Upper lobe of left lung (tissue), 4 donors: ENCODE measurements at regions not wholly inside any gene's neighbourhood (a gene's known extent, or its start where the extent isn't known, plus 50 kb on each side); places are given as distances from the start of the nearest gene placed in this dataset.

Source experiments
- EP300 ChIP-seq, 4 donors: sonication (generic); formaldehyde crosslinking; IDR thresholded peaks; one replicate each; pipeline ENCODE4 v1.5.1; 2017; ENCODE audit warnings: antibody characterized with exemption in 4 of 4, control low read depth in 2 of 4
- POLR2AphosphoS5 ChIP-seq, 2 donors: sonication (generic); formaldehyde crosslinking; IDR thresholded peaks; one replicate each; pipeline ENCODE4 v1.5.1; 2017; ENCODE audit warnings: antibody characterized with exemption in 2 of 2

DNA sequence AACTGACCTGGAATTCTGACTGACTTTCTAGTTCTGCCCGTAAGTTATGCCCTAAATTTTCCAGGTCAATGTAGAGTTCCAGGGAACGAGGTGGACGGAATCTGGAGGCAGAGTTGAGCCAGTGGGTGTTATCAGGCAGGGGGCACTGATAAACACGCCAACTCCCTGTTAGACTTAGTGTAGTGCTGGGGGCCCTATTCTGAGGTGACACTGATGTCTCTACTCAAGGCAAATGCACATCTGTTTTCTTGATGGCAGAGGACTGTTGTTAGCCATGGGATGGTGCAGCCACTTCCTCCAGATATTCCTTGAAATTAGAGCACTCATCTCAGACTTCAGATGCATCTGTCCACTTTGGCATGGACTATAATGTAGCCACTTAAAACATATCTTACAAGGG lies 83.5 kb downstream of the C9orf152 start:
- TF ChIP-seq EP300 (IDR thresholded peaks at IDR 0.05): no peak
- TF ChIP-seq POLR2AphosphoS5 (IDR thresholded peaks at IDR 0.05): no peak
